ENCODE measurements at regions not wholly inside any gene's neighbourhood (a gene's known extent, or its start where the extent isn't known, plus 50 kb on each side); places are given as distances from the start of the nearest gene placed in this dataset.

- TF ChIP-seq CTCF (IDR thresholded peaks at IDR 0.05; ENCODE audit: low read depth, low read length, missing control alignments), result no peak
- no peak overlapping the region for H3K4me3 ChIP-seq (replicated peaks; ENCODE audit: low read depth, low read length)
- no peak for DNase-seq (ENCODE audit: extremely low read depth, low read depth)
Measured at GRCh38 chr13:26973946-26974345, 197.7 kb downstream of the USP12 start.

GRCh38 chr13:26973295-26973694 lies 198.3 kb downstream of the USP12 start:
- no peak for DNase-seq (ENCODE audit: extremely low read depth, low read depth)
- H3K4me3 ChIP-seq (replicated peaks; ENCODE audit: low read depth, low read length), result no peak overlapping the region
- TF ChIP-seq CTCF (IDR thresholded peaks at IDR 0.05; ENCODE audit: low read depth, low read length, missing control alignments), result no peak

GRCh38 chr13:26971990-26972887 lies 199.4 kb downstream of the USP12 start:
- peak; percentile 48 for TF ChIP-seq CTCF (IDR thresholded peaks at IDR 0.05; ENCODE audit: low read depth, low read length, missing control alignments)
- DNase-seq (ENCODE audit: extremely low read depth, low read depth), result no peak
- H3K4me3 ChIP-seq (replicated peaks; ENCODE audit: low read depth, low read length), result no peak overlapping the region

- H3K4me3 ChIP-seq (replicated peaks; ENCODE audit: low read depth, low read length), result no peak overlapping the region
- no peak for DNase-seq (ENCODE audit: extremely low read depth, low read depth)
- no peak for TF ChIP-seq CTCF (IDR thresholded peaks at IDR 0.05; ENCODE audit: low read depth, low read length, missing control alignments)
Measured at GRCh38 chr13:26968431-26969341, 202.9 kb downstream of the USP12 start.

- no peak overlapping the region for H3K4me3 ChIP-seq (replicated peaks; ENCODE audit: low read depth, low read length)
- DNase-seq (ENCODE audit: extremely low read depth, low read depth), result peak; percentile 59
- no peak for TF ChIP-seq CTCF (IDR thresholded peaks at IDR 0.05; ENCODE audit: low read depth, low read length, missing control alignments)
Measured at GRCh38 chr13:26967119-26968038, 204.2 kb downstream of the USP12 start.

- no peak overlapping the region for H3K4me3 ChIP-seq (replicated peaks; ENCODE audit: low read depth, low read length)
- DNase-seq (ENCODE audit: extremely low read depth, low read depth), result no peak
- no peak for TF ChIP-seq CTCF (IDR thresholded peaks at IDR 0.05; ENCODE audit: low read depth, low read length, missing control alignments)
Measured at GRCh38 chr13:26966701-26967080, 204.9 kb downstream of the USP12 start.
